ENCODE measurements at regions not wholly inside any gene's neighbourhood (a gene's known extent, or its start where the extent isn't known, plus 50 kb on each side); places are given as distances from the start of the nearest gene placed in this dataset.

DNA sequence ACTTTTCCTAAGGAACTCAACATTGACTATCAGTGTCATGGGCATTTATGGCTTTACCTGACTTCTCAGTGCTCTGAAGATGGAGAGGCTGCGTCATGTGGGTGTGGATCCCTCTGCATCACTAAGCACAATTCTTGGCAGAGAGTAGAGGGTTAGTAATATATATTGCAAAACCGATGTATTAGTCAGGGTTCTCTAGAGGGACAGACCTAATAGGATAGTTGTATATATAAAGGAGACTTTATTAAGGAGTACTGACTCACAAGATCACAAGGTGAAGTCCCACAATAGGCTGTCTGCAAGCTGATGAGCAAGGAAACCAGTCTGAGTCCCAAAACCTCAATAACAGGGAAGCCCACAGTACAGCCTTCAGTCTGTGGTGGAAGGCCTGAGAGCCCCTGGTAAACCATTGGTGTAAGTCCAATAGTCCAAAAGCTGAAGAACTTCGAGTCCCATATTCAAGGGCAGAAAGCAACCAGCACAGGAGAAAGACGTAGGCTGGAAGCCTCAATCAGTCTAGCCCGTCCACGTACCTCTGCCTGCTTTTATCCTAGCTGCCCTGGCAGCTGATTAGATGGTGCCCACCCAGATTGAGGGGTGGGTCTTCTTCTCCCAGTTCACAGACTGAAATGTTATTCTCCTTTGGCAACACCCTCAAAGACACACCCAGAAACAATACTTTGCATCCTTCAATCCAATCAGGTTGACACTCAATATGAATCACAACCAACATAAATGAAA lies 159.7 kb upstream of the NRIP1 start:
- Histone ChIP-seq H3K9me3 (ENCODE audit: control insufficient read depth, insufficient read depth, low read length) (no peaks in the 10 kb centered on the region), H3K27me3 (ENCODE audit: control insufficient read depth, insufficient read depth, low read length) (no peaks in the 10 kb centered on the region), H3K4me3 (ENCODE audit: insufficient read depth, low read depth, low read length) (no peak overlapping the region), H3K79me1 (ENCODE audit: low read depth in 1 of 2, low read length in 2 of 2) (no peaks in the 10 kb centered on the region), H4K8ac (ENCODE audit: low read depth in 2 of 2, low read length in 2 of 2) (no peak overlapping the region), H2AFZ (replicated peaks; ENCODE audit: low read length, poor library complexity) (no peak overlapping the region), H2BK20ac (ENCODE audit: low read depth, low read length) (no peak overlapping the region), H4K91ac (ENCODE audit: insufficient read depth, low read depth, low read length) (no peak overlapping the region), H2BK5ac (ENCODE audit: low read depth, low read length, poor library complexity, severe bottlenecking) (no peak overlapping the region), H4K20me1 (ENCODE audit: insufficient read depth, low read length) (no peaks in the 10 kb centered on the region), H3K23ac (ENCODE audit: low read depth, low read length) (no peak overlapping the region), H3K18ac (ENCODE audit: low read depth, low read length) (no peak overlapping the region), H3K56ac (ENCODE audit: extremely low read depth, insufficient read depth, low read length) (no peak overlapping the region), H3K4me2 (ENCODE audit: low read depth, low read length) (no peak overlapping the region), H3K14ac (replicated peaks; ENCODE audit: low read depth, low read length) (no peak overlapping the region), H4K5ac (ENCODE audit: low read depth, low read length) (no peak overlapping the region), H3K9me1 (ENCODE audit: insufficient read depth, low read length) (no peaks in the 10 kb centered on the region), H3K27ac (ENCODE audit: insufficient read depth, low read length) (no peak overlapping the region), H3K9ac (ENCODE audit: low read depth, low read length) (no peak overlapping the region), H2BK15ac (ENCODE audit: low read depth, low read length) (no peak overlapping the region), H2AK5ac (ENCODE audit: low read depth, low read length) (no peak overlapping the region), H3K4me1 (ENCODE audit: control insufficient read depth, insufficient read depth, low read length) (no peaks in the 10 kb centered on the region), H3K4ac (ENCODE audit: low read depth, low read length) (no peak overlapping the region), H2BK120ac (ENCODE audit: low read depth, low read length) (no peak overlapping the region), H3K36me3 (ENCODE audit: control insufficient read depth, insufficient read depth, low read length) (no peaks in the 10 kb centered on the region), H2AK9ac (replicated peaks; ENCODE audit: low read depth, low read length, poor library complexity) (no peak overlapping the region)
- ChIA-PET CTCF (no interaction called here), POLR2A (ENCODE audit: unreplicated experiment) (no interaction called here)
- dilution Hi-C loops (cut with HindIII; ENCODE audit: low sequenced_read_pairs, unreplicated experiment), result no loop called here
- ATAC-seq (ENCODE audit: low read depth), result peak; percentile 54
- intact Hi-C loops (cut with micrococcal nuclease), result no loop called here
- no CpG with 5 or more reads among the region's 6 CpGs for WGBS, 2 experiments (ENCODE audit: extremely low coverage in 2 of 2, insufficient read length in 1 of 2)
- TF ChIP-seq MAZ (IDR thresholded peaks at IDR 0.05; ENCODE audit: borderline replicate concordance, low read depth, low read length) (no peak), CEBPB (IDR thresholded peaks at IDR 0.05; ENCODE audit: low read depth, low read length) (peak; percentile 59; the same call in 1 of the 2 replicates)
- in situ Hi-C loops (cut with MboI; ENCODE audit: low sequenced_read_pairs), result no loop called here
- no TSS peak for BruUV-seq (replicated peaks)
- DNase-seq, result peak; percentile 86

Measured in IMR-90 (cell line).